ENCODE measurements at regions not wholly inside any gene's neighbourhood (a gene's known extent, or its start where the extent isn't known, plus 50 kb on each side); places are given as distances from the start of the nearest gene placed in this dataset.

- TF ChIP-seq POLR2A (IDR thresholded peaks at IDR 0.05) = no peak
- no peak for TF ChIP-seq POLR2AphosphoS5 (IDR thresholded peaks at IDR 0.05)
- TF ChIP-seq, protein P1, sequence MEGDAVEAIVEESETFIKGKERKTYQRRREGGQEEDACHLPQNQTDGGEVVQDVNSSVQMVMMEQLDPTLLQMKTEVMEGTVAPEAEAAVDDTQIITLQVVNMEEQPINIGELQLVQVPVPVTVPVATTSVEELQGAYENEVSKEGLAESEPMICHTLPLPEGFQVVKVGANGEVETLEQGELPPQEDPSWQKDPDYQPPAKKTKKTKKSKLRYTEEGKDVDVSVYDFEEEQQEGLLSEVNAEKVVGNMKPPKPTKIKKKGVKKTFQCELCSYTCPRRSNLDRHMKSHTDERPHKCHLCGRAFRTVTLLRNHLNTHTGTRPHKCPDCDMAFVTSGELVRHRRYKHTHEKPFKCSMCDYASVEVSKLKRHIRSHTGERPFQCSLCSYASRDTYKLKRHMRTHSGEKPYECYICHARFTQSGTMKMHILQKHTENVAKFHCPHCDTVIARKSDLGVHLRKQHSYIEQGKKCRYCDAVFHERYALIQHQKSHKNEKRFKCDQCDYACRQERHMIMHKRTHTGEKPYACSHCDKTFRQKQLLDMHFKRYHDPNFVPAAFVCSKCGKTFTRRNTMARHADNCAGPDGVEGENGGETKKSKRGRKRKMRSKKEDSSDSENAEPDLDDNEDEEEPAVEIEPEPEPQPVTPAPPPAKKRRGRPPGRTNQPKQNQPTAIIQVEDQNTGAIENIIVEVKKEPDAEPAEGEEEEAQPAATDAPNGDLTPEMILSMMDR (IDR thresholded peaks at IDR 0.05) = no peak
These were observed 66.0 kb downstream of the KLF4 start for GRCh38 chr9:107423540-107423939.
